SK-N-SH (cell line): ENCODE measurements at regions not wholly inside any gene's neighbourhood (a gene's known extent, or its start where the extent isn't known, plus 50 kb on each side); places are given as distances from the start of the nearest gene placed in this dataset.

Experiments used
- CTCF ChIA-PET: fragments of 300-600, 350-600 bp; formaldehyde crosslinking; extraction: SDS; loops from one replicate; lab custom pipeline; 2021; lab: Yijun Ruan, JAX
- POLR2A ChIA-PET: fragments of 350-600 bp; sonication (Branson Sonifier 250); formaldehyde crosslinking; extraction: SDS; loops from one replicate; lab custom pipeline; 2020; ENCODE audit warnings: antibody characterized with exemption, inconsistent platforms; lab: Yijun Ruan, JAX
- DNase-seq: peaks from one replicate; pipeline ENCODE4 v3.0.0; 2012
- H2AFZ ChIP-seq: fragments of 200-600 bp; sonication (generic); 2 replicates; pipeline ENCODE4 v1.8.1; 2016; ENCODE audit warnings: antibody characterized with exemption, mild to moderate bottlenecking, low read depth
- H3F3A ChIP-seq: fragments of 200-600 bp; sonication (generic); replicated peaks from 2 replicates; pipeline ENCODE3; 2016; ENCODE audit warnings: antibody characterized with exemption, mild to moderate bottlenecking; ENCODE audit not compliant: insufficient read depth
- H3K27ac ChIP-seq, 2 experiments: fragments of 200-500 bp in 1 of 2; fragments of 200-600 bp in 1 of 2; sonication (Bioruptor generic) in 1 of 2; sonication (generic), shearing (Covaris generic) in 1 of 2; 2 replicates each; pipeline versions ENCODE4 v1.5.1 to v1.6.1; 2014 to 2016; ENCODE audit warnings: low read depth in 2 of 2, inconsistent platforms in 1 of 2, low read length in 1 of 2, mild to moderate bottlenecking in 1 of 2, mixed read lengths in 1 of 2
- H3K27me3 ChIP-seq: fragments of 200-600 bp; sonication (generic), shearing (Covaris generic); 2 replicates; pipeline ENCODE4 v1.6.1; 2016; ENCODE audit warnings: mixed run types; ENCODE audit not compliant: insufficient read depth
- H3K36me3 ChIP-seq, 2 experiments: fragments of 200-500 bp in 1 of 2; fragments of 200-600 bp in 1 of 2; sonication (Bioruptor generic) in 1 of 2; sonication (generic) in 1 of 2; replicated peaks in 1 of 2; 2 replicates each; pipeline versions ENCODE3 to v1.5.1; 2014 to 2016; ENCODE audit warnings: low read length in 1 of 2, mild to moderate bottlenecking in 1 of 2; ENCODE audit not compliant: insufficient read depth in 2 of 2, control insufficient read depth in 1 of 2
- H3K4me1 ChIP-seq, 2 experiments: fragments of 200-500 bp in 1 of 2; fragments of 200-600 bp in 1 of 2; sonication (Bioruptor generic) in 1 of 2; sonication (generic), shearing (Covaris generic) in 1 of 2; 2 replicates each; pipeline versions ENCODE4 v1.5.1 to v1.6.1; 2014 to 2016; ENCODE audit warnings: low read depth in 1 of 2, low read length in 1 of 2, mixed run types in 1 of 2; ENCODE audit not compliant: insufficient read depth in 2 of 2, control insufficient read depth in 1 of 2
- H3K4me2 ChIP-seq: fragments of 200-600 bp; sonication (generic), shearing (Covaris generic); 2 replicates; pipeline ENCODE4 v1.6.1; 2017; ENCODE audit warnings: mixed run types
- H3K4me3 ChIP-seq, 2 experiments: fragments of 200-500 bp in 1 of 2; fragments of 200-600 bp in 1 of 2; sonication (Bioruptor generic) in 1 of 2; sonication (generic), shearing (Covaris generic) in 1 of 2; 2 replicates each; pipeline versions ENCODE4 v1.5.1 to v1.8.1; 2014 to 2016; ENCODE audit warnings: low read depth in 2 of 2, inconsistent platforms in 1 of 2, low read length in 1 of 2, mild to moderate bottlenecking in 1 of 2, mixed read lengths in 1 of 2, moderate library complexity in 1 of 2
- H3K79me2 ChIP-seq: fragments of 200-600 bp; sonication (generic); 2 replicates; pipeline ENCODE4 v1.8.1; 2017; ENCODE audit warnings: mild to moderate bottlenecking; ENCODE audit not compliant: insufficient read depth
- H3K9ac ChIP-seq: fragments of 200-600 bp; sonication (generic); 2 replicates; pipeline ENCODE4 v1.6.1; 2017; ENCODE audit warnings: mixed run types
- H3K9me2 ChIP-seq: fragments of 200-600 bp; sonication (generic); 2 replicates; pipeline ENCODE4 v1.6.1; 2017; ENCODE audit warnings: mixed run types
- H3K9me3 ChIP-seq: fragments of 200-600 bp; sonication (generic); 2 replicates; pipeline ENCODE4 v1.6.1; 2017; ENCODE audit warnings: mixed run types, mild to moderate bottlenecking, moderate library complexity
- H4K20me1 ChIP-seq: fragments of 200-600 bp; sonication (generic); 2 replicates; pipeline ENCODE4 v1.6.1; 2017; ENCODE audit warnings: mild to moderate bottlenecking, mixed run types; ENCODE audit not compliant: insufficient read depth
- FOXJ3 ChIP-seq: sonication (generic); formaldehyde crosslinking; IDR thresholded peaks from 2 replicates; pipeline ENCODE4 v1.5.1; 2020; ENCODE audit warnings: mild to moderate bottlenecking, missing genetic modification reagents
- GATA2 ChIP-seq: sonication (generic); formaldehyde crosslinking; IDR thresholded peaks from 2 replicates; pipeline ENCODE4 v1.5.0; 2020; ENCODE audit warnings: mild to moderate bottlenecking, missing genetic modification reagents
- JUND ChIP-seq: IDR thresholded peaks from 2 replicates; pipeline ENCODE4 v1.4.0; 2012
- MXI1 ChIP-seq: IDR thresholded peaks from 2 replicates; pipeline ENCODE4 v1.6.1; 2012; ENCODE audit warnings: mild to moderate bottlenecking, low read depth, low read length, improper control_type of control experiment
- REST ChIP-seq: IDR thresholded peaks from 2 replicates; pipeline ENCODE4 v1.6.1; 2012; ENCODE audit warnings: mild to moderate bottlenecking, low read depth, low read length, moderate library complexity
- RFX5 ChIP-seq: IDR thresholded peaks from 2 replicates; pipeline ENCODE4 v1.6.1; 2012; ENCODE audit warnings: mild to moderate bottlenecking, improper control_type of control experiment, low read length
- RXRA ChIP-seq: IDR thresholded peaks from 2 replicates; pipeline ENCODE4 v1.4.0; 2012; ENCODE audit warnings: low read depth, mild to moderate bottlenecking, borderline replicate concordance
- TAF1 ChIP-seq: IDR thresholded peaks from 2 replicates; pipeline ENCODE4 v1.6.1; 2012; ENCODE audit warnings: low read depth, mild to moderate bottlenecking, low read length, moderate library complexity, borderline replicate concordance
- USF1 ChIP-seq: IDR thresholded peaks from 2 replicates; pipeline ENCODE4 v1.4.0; 2012; ENCODE audit warnings: low read depth, borderline replicate concordance
- WGBS: methylation state at CpG from one replicate; pipeline ENCODE4 v1.1.6; 2017; ENCODE audit warnings: low lambda C conversion rate; 5-methylcytosine and 5-hydroxymethylcytosine counted together
- TF ChIP-seq, protein P1 (sequence below): fragments of 150-350 bp; IDR thresholded peaks from 2 replicates; pipeline ENCODE4 v1.6.1; 2016; ENCODE audit warnings: mild to moderate bottlenecking, low read depth, low read length
- TF ChIP-seq, protein P2 (sequence below): fragments of 200-600 bp; sonication (generic); IDR thresholded peaks from 2 replicates; pipeline ENCODE4 v1.6.1; 2017; ENCODE audit warnings: antibody characterized with exemption, mild to moderate bottlenecking, moderate library complexity

DNA sequence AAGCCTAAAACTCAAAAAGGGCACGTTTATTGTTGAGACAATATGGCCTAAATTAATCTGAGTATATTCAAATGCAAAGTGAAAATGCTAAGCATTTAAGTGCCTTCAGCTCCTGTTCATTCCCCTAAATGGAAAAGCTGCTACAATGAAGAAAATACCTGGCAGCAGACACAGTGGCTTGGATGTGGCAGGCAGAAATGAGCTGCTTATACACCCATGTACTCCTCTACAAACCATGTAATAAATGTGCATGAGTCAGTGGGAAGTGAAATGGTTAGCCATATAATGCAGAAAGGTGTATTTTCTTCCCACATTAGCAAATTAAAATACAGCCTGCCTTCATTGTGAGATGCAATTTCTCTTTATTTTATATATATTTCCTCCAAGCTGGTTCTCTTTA is 859.2 kb upstream of the SEMA6A start (continued):
- TF ChIP-seq REST (no peak), GATA2 (CRISPR knock-in tag) (no peak)
- TF ChIP-seq, protein P1, sequence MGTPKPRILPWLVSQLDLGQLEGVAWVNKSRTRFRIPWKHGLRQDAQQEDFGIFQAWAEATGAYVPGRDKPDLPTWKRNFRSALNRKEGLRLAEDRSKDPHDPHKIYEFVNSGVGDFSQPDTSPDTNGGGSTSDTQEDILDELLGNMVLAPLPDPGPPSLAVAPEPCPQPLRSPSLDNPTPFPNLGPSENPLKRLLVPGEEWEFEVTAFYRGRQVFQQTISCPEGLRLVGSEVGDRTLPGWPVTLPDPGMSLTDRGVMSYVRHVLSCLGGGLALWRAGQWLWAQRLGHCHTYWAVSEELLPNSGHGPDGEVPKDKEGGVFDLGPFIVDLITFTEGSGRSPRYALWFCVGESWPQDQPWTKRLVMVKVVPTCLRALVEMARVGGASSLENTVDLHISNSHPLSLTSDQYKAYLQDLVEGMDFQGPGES: no peak

DNA sequence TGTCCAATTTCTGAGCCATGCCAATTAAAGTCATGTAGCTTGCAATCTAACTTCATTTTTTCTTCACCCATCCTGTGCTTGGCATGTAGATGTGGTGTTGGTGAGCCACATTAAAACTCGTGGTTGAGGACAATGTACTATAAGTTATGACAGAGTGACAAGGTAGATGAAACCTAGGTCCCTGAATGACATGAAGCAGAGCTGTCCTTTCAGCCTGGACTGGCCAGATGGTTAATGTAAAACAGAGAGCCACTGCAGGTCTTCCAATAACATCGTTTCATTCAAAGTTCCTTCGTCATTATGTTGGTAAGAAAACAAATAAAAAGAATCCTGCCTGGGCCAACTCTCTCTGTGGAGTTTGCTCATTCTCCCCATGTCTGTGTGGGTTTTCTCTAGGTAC is 856.5 kb upstream of the SEMA6A start:
- H3F3A ChIP-seq: no peaks in the 10 kb centered on the region
- H3K4me3 ChIP-seq: no peak overlapping the region
- no peaks in the 10 kb centered on the region for H3K79me2 ChIP-seq
- no peak for DNase-seq
- no peaks in the 10 kb centered on the region for H3K9me3 ChIP-seq
- H3K36me3 ChIP-seq: no peaks in the 10 kb centered on the region
- no peak overlapping the region for H3K4me2 ChIP-seq
- H3K4me1 ChIP-seq: no peaks in the 10 kb centered on the region
- TF ChIP-seq JUND: no peak
- no peak for TF ChIP-seq TAF1
- no peak for TF ChIP-seq USF1
- TF ChIP-seq, protein P2, sequence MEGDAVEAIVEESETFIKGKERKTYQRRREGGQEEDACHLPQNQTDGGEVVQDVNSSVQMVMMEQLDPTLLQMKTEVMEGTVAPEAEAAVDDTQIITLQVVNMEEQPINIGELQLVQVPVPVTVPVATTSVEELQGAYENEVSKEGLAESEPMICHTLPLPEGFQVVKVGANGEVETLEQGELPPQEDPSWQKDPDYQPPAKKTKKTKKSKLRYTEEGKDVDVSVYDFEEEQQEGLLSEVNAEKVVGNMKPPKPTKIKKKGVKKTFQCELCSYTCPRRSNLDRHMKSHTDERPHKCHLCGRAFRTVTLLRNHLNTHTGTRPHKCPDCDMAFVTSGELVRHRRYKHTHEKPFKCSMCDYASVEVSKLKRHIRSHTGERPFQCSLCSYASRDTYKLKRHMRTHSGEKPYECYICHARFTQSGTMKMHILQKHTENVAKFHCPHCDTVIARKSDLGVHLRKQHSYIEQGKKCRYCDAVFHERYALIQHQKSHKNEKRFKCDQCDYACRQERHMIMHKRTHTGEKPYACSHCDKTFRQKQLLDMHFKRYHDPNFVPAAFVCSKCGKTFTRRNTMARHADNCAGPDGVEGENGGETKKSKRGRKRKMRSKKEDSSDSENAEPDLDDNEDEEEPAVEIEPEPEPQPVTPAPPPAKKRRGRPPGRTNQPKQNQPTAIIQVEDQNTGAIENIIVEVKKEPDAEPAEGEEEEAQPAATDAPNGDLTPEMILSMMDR: no peak
- no peak for TF ChIP-seq RXRA
- no peak for TF ChIP-seq GATA2 (CRISPR knock-in tag)
- TF ChIP-seq RFX5: no peak
- TF ChIP-seq FOXJ3 (CRISPR knock-in tag): no peak
- TF ChIP-seq MXI1: no peak
- no peaks in the 10 kb centered on the region for H3K9me2 ChIP-seq
- H3K27me3 ChIP-seq: no peaks in the 10 kb centered on the region
- WGBS: 11% methylated on average over 3 of the region's 3 CpGs
- no peak overlapping the region for H3K9ac ChIP-seq
- CTCF ChIA-PET: no interaction called here
- H3K27ac ChIP-seq: no peak overlapping the region
- H4K20me1 ChIP-seq: no peaks in the 10 kb centered on the region
- POLR2A ChIA-PET: no interaction called here
- H2AFZ ChIP-seq: no peak overlapping the region
